Spleen (tissue), 7 donors: ENCODE measurements at regions not wholly inside any gene's neighbourhood (a gene's known extent, or its start where the extent isn't known, plus 50 kb on each side); places are given as distances from the start of the nearest gene placed in this dataset.

Source experiments
- CTCF ChIP-seq, 11 experiments: fragments of 200-600 bp in 7 of 11; fragments of 450-650 bp in 4 of 11; sonication (generic) in 4 of 11; IDR thresholded peaks in 8 of 11; conservative IDR thresholded peaks in 3 of 11; 1 replicate in 7 of 11; 2 replicates in 4 of 11; pipeline versions ENCODE4 v1.4.0 to v1.8.0; 2016 to 2021; ENCODE audit warnings: antibody characterized with exemption in 11 of 11, inconsistent platforms in 4 of 11, mild to moderate bottlenecking in 1 of 11
- POLR2A ChIP-seq, 3 donors: fragments of 450-650 bp; IDR thresholded peaks; one replicate each; pipeline ENCODE4 v1.5.1; 2017; ENCODE audit warnings: antibody characterized with exemption in 3 of 3, mild to moderate bottlenecking in 1 of 3
- POLR2AphosphoS5 ChIP-seq, 3 donors: sonication (generic); formaldehyde crosslinking; IDR thresholded peaks; one replicate each; pipeline ENCODE4 v1.5.1; 2017; ENCODE audit warnings: antibody characterized with exemption in 3 of 3
- donor health status: DM: no; HTN: no; CAD: no; lungs with moderate emphysema.
- donor health status: DM: no; HTN: no; CAD: no.
- donor health status: DM: no; HTN: no; CAD: no.

DNA sequence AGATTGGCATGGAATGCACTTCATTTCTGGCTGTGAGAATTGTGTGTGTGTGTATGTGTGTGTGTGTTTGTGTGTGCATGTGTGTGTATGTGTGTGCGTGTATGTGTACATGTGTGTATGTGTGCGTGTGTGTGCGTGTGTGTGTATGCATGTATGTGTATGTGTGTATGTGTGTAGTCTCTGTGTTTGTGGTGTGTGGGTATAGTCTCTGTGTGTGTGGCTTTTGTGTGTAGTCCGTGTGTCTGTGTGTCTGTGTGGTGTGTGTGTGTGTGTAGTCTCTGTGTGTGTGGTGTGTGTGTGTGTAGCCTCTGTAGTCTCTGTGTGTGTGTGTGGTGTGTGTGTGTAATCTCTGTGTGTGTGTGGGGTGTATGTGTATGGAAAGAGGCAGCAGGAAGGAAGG lies 247.3 kb upstream of the SOX11 start:
- TF ChIP-seq POLR2A (IDR thresholded peaks at IDR 0.05), result no peak
- no peak for TF ChIP-seq CTCF (IDR thresholded peaks at IDR 0.05 in 8 of 11, conservative IDR thresholded peaks at IDR 0.05 in 3 of 11)
- TF ChIP-seq POLR2AphosphoS5 (IDR thresholded peaks at IDR 0.05), result no peak
